Heart left ventricle (tissue), 13 donors: ENCODE measurements at regions not wholly inside any gene's neighbourhood (a gene's known extent, or its start where the extent isn't known, plus 50 kb on each side); places are given as distances from the start of the nearest gene placed in this dataset.

ENCODE experiments used
- POLR2A ChIP-seq, 2 donors: fragments of 450-650 bp; IDR thresholded peaks; one replicate each; pipeline ENCODE4 v1.6.1; 2017; ENCODE audit warnings: antibody characterized with exemption in 2 of 2, mild to moderate bottlenecking in 2 of 2, moderate library complexity in 2 of 2
- TF ChIP-seq, protein P1 (sequence below), 12 donors: fragments of 200-600 bp; sonication (generic) in 4 of 12; IDR thresholded peaks; one replicate each; pipeline versions ENCODE4 v1.5.0 to v1.8.0; 2018 to 2022; ENCODE audit warnings: antibody characterized with exemption in 12 of 12, mild to moderate bottlenecking in 5 of 12
- donor health status: ischemic (EF 13 %, LVEDD 7.1; RV severe dilation, severe dysfunction).
- donor health status: DM: no; HTN: yes; CAD: no.
- donor health status: DM: no; HTN: no; CAD: no.
- donor health status: ischemic (EF 25% LVEDD 6.9; RV normal size, moderate dysfunction).
- donor health status: ischemic (EF 25% LVEDD 5.7; RV mildly dilated, moderate dysfunction).
- donor health status: ischemic (EF 35%, LVEDD 5.7; RV mildly dilated, moderate dysfunction).
- donor health status: nonischemic (EF 11% LVEDD 7.7; RV severe dilation, severe dysfunction).
- donor health status: DM: yes; HTN: yes; CAD: no.
- donor health status: PGD.
- donor health status: ischemic (EF 29% LVEDD 5.4; RV normal size, mild dysfunction).
- donor health status: nonischemic (EF 23%, LVEDD 6.1; RV moderate dilation, normal function).

DNA sequence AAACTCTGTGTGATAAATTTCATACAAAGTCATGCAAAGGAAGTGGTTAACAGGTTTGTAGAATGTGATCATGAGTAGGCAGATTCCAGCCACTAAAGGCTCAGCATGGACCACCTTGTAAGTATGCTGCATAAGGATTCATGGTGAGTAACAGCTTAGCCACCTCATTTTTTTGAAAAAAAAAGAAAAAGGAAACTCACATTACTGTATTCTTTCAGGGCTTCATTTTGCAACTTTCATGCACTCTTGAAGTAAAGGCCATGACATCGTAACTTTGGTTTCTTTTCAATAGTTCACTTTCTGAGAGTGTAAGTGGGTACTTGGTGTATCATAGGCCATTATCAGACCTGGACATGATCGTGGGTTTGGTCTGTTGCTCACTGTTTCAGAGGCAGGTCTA is 175.1 kb downstream of the PCSK1 start:
- TF ChIP-seq, protein P1, sequence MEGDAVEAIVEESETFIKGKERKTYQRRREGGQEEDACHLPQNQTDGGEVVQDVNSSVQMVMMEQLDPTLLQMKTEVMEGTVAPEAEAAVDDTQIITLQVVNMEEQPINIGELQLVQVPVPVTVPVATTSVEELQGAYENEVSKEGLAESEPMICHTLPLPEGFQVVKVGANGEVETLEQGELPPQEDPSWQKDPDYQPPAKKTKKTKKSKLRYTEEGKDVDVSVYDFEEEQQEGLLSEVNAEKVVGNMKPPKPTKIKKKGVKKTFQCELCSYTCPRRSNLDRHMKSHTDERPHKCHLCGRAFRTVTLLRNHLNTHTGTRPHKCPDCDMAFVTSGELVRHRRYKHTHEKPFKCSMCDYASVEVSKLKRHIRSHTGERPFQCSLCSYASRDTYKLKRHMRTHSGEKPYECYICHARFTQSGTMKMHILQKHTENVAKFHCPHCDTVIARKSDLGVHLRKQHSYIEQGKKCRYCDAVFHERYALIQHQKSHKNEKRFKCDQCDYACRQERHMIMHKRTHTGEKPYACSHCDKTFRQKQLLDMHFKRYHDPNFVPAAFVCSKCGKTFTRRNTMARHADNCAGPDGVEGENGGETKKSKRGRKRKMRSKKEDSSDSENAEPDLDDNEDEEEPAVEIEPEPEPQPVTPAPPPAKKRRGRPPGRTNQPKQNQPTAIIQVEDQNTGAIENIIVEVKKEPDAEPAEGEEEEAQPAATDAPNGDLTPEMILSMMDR (IDR thresholded peaks at IDR 0.05), result no peak
- TF ChIP-seq POLR2A (IDR thresholded peaks at IDR 0.05), result no peak
